GM12874 (cell line): ENCODE measurements at regions not wholly inside any gene's neighbourhood (a gene's known extent, or its start where the extent isn't known, plus 50 kb on each side); places are given as distances from the start of the nearest gene placed in this dataset.

Experiments
- TF ChIP-seq, protein P1 (sequence below): IDR thresholded peaks from 2 replicates; pipeline ENCODE4 v1.5.1; 2011; ENCODE audit warnings: low read depth, mild to moderate bottlenecking, control low read depth, low read length, moderate library complexity; ENCODE audit not compliant: insufficient read depth

GRCh38 chr6:50963952-50964351, 145.3 kb downstream of the TFAP2B start:
- TF ChIP-seq, protein P1, sequence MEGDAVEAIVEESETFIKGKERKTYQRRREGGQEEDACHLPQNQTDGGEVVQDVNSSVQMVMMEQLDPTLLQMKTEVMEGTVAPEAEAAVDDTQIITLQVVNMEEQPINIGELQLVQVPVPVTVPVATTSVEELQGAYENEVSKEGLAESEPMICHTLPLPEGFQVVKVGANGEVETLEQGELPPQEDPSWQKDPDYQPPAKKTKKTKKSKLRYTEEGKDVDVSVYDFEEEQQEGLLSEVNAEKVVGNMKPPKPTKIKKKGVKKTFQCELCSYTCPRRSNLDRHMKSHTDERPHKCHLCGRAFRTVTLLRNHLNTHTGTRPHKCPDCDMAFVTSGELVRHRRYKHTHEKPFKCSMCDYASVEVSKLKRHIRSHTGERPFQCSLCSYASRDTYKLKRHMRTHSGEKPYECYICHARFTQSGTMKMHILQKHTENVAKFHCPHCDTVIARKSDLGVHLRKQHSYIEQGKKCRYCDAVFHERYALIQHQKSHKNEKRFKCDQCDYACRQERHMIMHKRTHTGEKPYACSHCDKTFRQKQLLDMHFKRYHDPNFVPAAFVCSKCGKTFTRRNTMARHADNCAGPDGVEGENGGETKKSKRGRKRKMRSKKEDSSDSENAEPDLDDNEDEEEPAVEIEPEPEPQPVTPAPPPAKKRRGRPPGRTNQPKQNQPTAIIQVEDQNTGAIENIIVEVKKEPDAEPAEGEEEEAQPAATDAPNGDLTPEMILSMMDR: no peak

- TF ChIP-seq, protein P1: no peak
Measured at GRCh38 chr6:50965495-50965894, 146.8 kb downstream of the TFAP2B start.

- TF ChIP-seq, protein P1: no peak
Measured at GRCh38 chr6:50966532-50966931, 147.9 kb downstream of the TFAP2B start.

- TF ChIP-seq, protein P1: no peak
Measured at GRCh38 chr6:50966986-50967385, 148.3 kb downstream of the TFAP2B start.

GRCh38 chr6:50970908-50971307, 152.2 kb downstream of the TFAP2B start:
- TF ChIP-seq, protein P1: no peak

- TF ChIP-seq, protein P1: no peak
Measured at GRCh38 chr6:50973464-50973863, 154.8 kb downstream of the TFAP2B start.

GRCh38 chr6:50974319-50974718, 155.6 kb downstream of the TFAP2B start:
- TF ChIP-seq, protein P1: no peak

DNA sequence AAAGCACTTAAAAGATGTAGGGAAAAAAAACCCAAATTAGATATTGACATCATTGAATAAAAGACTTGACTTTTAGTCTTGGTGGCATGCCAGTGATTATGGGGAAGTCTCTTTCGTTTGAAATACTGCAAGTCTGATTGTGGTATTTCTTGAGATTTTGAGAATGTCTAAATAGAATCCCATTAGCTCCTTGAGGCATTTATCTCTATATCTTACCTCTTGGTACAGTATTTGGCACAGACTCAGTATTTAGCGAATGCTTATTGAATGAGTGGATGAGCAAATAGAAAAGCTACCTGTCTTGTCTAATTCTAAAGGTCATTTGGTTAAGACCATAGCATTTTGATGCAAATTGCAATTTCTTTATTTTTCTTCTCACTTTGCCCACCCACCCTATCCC, 156.5 kb downstream of the TFAP2B start:
- TF ChIP-seq, protein P1: no peak
